GM23338 (cell line): ENCODE measurements at regions not wholly inside any gene's neighbourhood (a gene's known extent, or its start where the extent isn't known, plus 50 kb on each side); places are given as distances from the start of the nearest gene placed in this dataset.

ENCODE experiments used
- ATAC-seq: fragments of 200-7000 bp; cut with Tn5 transposase; 3 replicates; pipeline ENCODE4 v1.9.1; 2020
- DNase-seq: peaks from one replicate; pipeline ENCODE4 v3.0.0-alpha.2; 2015; ENCODE audit warnings: low spot score
- H2AFZ ChIP-seq: fragments of 200-600 bp; sonication (generic); 2 replicates; pipeline ENCODE4 v1.8.0; 2016; ENCODE audit warnings: antibody characterized with exemption, mild to moderate bottlenecking, moderate library complexity
- H3F3A ChIP-seq: fragments of 200-600 bp; sonication (generic); replicated peaks from 2 replicates; pipeline ENCODE4 v1.8.0; 2017; ENCODE audit warnings: antibody characterized with exemption, mixed run types, low read depth
- H3K27ac ChIP-seq: fragments of 200-600 bp; sonication (generic); 2 replicates; pipeline ENCODE4 v1.6.1; 2016; ENCODE audit warnings: low read depth
- H3K27me3 ChIP-seq: fragments of 200-600 bp; sonication (generic); 2 replicates; pipeline ENCODE4 v1.8.0; 2016; ENCODE audit warnings: mild to moderate bottlenecking, mixed run types, moderate library complexity; ENCODE audit not compliant: insufficient read depth
- H3K36me3 ChIP-seq: fragments of 200-600 bp; sonication (generic); 2 replicates; pipeline ENCODE4 v1.8.0; 2016; ENCODE audit warnings: mild to moderate bottlenecking; ENCODE audit not compliant: insufficient read depth
- H3K4me1 ChIP-seq: fragments of 200-600 bp; sonication (generic); 2 replicates; pipeline ENCODE4 v1.8.0; 2016; ENCODE audit warnings: mild to moderate bottlenecking, moderate library complexity; ENCODE audit not compliant: insufficient read depth
- H3K4me2 ChIP-seq: fragments of 200-600 bp; sonication (generic); 2 replicates; pipeline ENCODE4 v1.7.1; 2017; ENCODE audit warnings: mixed run types
- H3K4me3 ChIP-seq: fragments of 200-600 bp; sonication (generic); 2 replicates; pipeline ENCODE4 v1.6.1; 2016; ENCODE audit warnings: mixed run types
- H3K79me2 ChIP-seq: fragments of 200-600 bp; sonication (generic); replicated peaks from 2 replicates; pipeline ENCODE4 v1.8.0; 2017; ENCODE audit warnings: mild to moderate bottlenecking; ENCODE audit not compliant: insufficient read depth
- H3K9me2 ChIP-seq: fragments of 200-600 bp; sonication (generic); 2 replicates; pipeline ENCODE4 v1.8.0; 2017; ENCODE audit not compliant: insufficient read depth
- H4K20me1 ChIP-seq: fragments of 200-600 bp; sonication (generic); replicated peaks from 2 replicates; pipeline ENCODE4 v1.8.0; 2017; ENCODE audit warnings: mild to moderate bottlenecking; ENCODE audit not compliant: insufficient read depth
- H3K27ac Mint-ChIP-seq: 2 replicates; pipeline ENCODE4 v1.8.0; 2020; ENCODE audit warnings: inconsistent platforms, mild to moderate bottlenecking, moderate library complexity, mixed read lengths
- H3K27me3 Mint-ChIP-seq: 3 replicates; pipeline ENCODE4 v1.8.0; 2022; ENCODE audit warnings: low read depth, mild to moderate bottlenecking, moderate library complexity, mixed read lengths, inconsistent platforms; ENCODE audit not compliant: insufficient read depth, poor library complexity
- H3K36me3 Mint-ChIP-seq: 3 replicates; pipeline ENCODE4 v1.8.0; 2021; ENCODE audit warnings: low read depth, mild to moderate bottlenecking, inconsistent platforms, moderate library complexity, mixed read lengths
- H3K4me1 Mint-ChIP-seq: 3 replicates; pipeline ENCODE4 v1.8.0; 2020; ENCODE audit warnings: mild to moderate bottlenecking, inconsistent platforms, mixed read lengths
- H3K4me3 Mint-ChIP-seq: 3 replicates; pipeline ENCODE4 v1.8.0; 2021; ENCODE audit warnings: moderate library complexity, mild to moderate bottlenecking, inconsistent platforms, mixed read lengths
- H3K9me3 Mint-ChIP-seq: 3 replicates; pipeline ENCODE4 v1.8.0; 2020; ENCODE audit warnings: moderate library complexity, mild to moderate bottlenecking, inconsistent platforms, mixed read lengths
- CREB1 ChIP-seq: fragments of 250-450 bp; sonication (Bioruptor Pico); IDR thresholded peaks from 2 replicates; pipeline ENCODE4 v1.5.0; 2020; ENCODE audit warnings: low read depth, mild to moderate bottlenecking, moderate library complexity
- EZH2phosphoT487 ChIP-seq: fragments of 200-600 bp; sonication (generic); IDR thresholded peaks from one replicate; pipeline ENCODE4 v1.8.1; 2018; ENCODE audit warnings: antibody characterized with exemption; ENCODE audit not compliant: unreplicated experiment
- JUNB ChIP-seq: IDR thresholded peaks from one replicate; pipeline ENCODE4 v1.6.1; 2016; ENCODE audit warnings: antibody characterized with exemption; ENCODE audit not compliant: unreplicated experiment
- NANOG ChIP-seq: IDR thresholded peaks from 2 replicates; pipeline ENCODE4 v1.6.1; 2016; ENCODE audit warnings: antibody characterized with exemption, borderline replicate concordance
- REST ChIP-seq: IDR thresholded peaks from one replicate; pipeline ENCODE4 v1.6.1; 2018; ENCODE audit warnings: antibody characterized with exemption; ENCODE audit not compliant: unreplicated experiment
- STAT1 ChIP-seq: IDR thresholded peaks from one replicate; pipeline ENCODE4 v1.6.1; 2016; ENCODE audit warnings: antibody characterized with exemption; ENCODE audit not compliant: unreplicated experiment
- ZNF462 ChIP-seq: fragments of 250-450 bp; sonication (Bioruptor Pico); IDR thresholded peaks from 2 replicates; pipeline ENCODE4 v1.5.0; 2020; ENCODE audit warnings: mild to moderate bottlenecking, moderate library complexity

GRCh38 chr17:74139120-74139519 is 64.4 kb upstream of the RPL38 start (continued):
- no peak for TF ChIP-seq ZNF462

GRCh38 chr17:74140282-74140681 is 63.2 kb upstream of the RPL38 start:
- Histone ChIP-seq H3K9me2 (no peaks in the 10 kb centered on the region; the same call in 1 of the 2 replicates), H3K36me3 (no peaks in the 10 kb centered on the region), H3K4me3 (no peak overlapping the region), H3K79me2 (no peaks in the 10 kb centered on the region), H3K27ac (no peak overlapping the region), H3K4me2 (no peak overlapping the region), H2AFZ (no peak overlapping the region), H3K27me3 (no peaks in the 10 kb centered on the region), H3F3A (no peaks in the 10 kb centered on the region), H4K20me1 (no peaks in the 10 kb centered on the region), H3K4me1 (no peaks in the 10 kb centered on the region)
- peaks cover 11% of the 10 kb centered on the region; the same call in 2 of the 3 replicates for H3K36me3 Mint-ChIP-seq
- H3K9me3 Mint-ChIP-seq, result peaks cover 52% of the 10 kb centered on the region
- H3K27me3 Mint-ChIP-seq, result peaks cover 3% of the 10 kb centered on the region
- H3K4me3 Mint-ChIP-seq, result no peak overlapping the region
- ATAC-seq, result no peak
- H3K4me1 Mint-ChIP-seq, result no peaks in the 10 kb centered on the region; the same call in 2 of the 3 replicates
- DNase-seq, result no peak
- H3K27ac Mint-ChIP-seq, result no peak overlapping the region
- no peak for TF ChIP-seq CREB1
- no peak for TF ChIP-seq JUNB
- TF ChIP-seq ZNF462, result no peak
- no peak for TF ChIP-seq EZH2phosphoT487
- TF ChIP-seq NANOG, result no peak
- TF ChIP-seq REST, result no peak
- no peak for TF ChIP-seq STAT1
